Lower lobe of right lung (tissue), 2 donors: ENCODE measurements at regions not wholly inside any gene's neighbourhood (a gene's known extent, or its start where the extent isn't known, plus 50 kb on each side); places are given as distances from the start of the nearest gene placed in this dataset.

Experiments
- ATAC-seq, 2 donors: fragments of 200-7000 bp; cut with Tn5 transposase; one replicate each; pipeline ENCODE4 v1.9.1; 2020 to 2022; ENCODE audit warnings: mild to moderate bottlenecking in 2 of 2, moderate library complexity in 2 of 2
- DNase-seq: peaks from one replicate; pipeline ENCODE4 v3.0.0-alpha.2; 2020
- H3K27ac ChIP-seq: fragments of 200-600 bp; one replicate; pipeline ENCODE4 v1.8.0; 2022
- H3K27me3 ChIP-seq: fragments of 200-600 bp; one replicate; pipeline ENCODE4 v1.8.0; 2022; ENCODE audit warnings: low read depth
- H3K36me3 ChIP-seq: fragments of 200-600 bp; one replicate; pipeline ENCODE4 v1.8.0; 2022; ENCODE audit warnings: mild to moderate bottlenecking
- H3K4me1 ChIP-seq: fragments of 200-600 bp; one replicate; pipeline ENCODE4 v1.8.0; 2022
- H3K4me3 ChIP-seq: fragments of 200-600 bp; one replicate; pipeline ENCODE4 v1.8.0; 2022; ENCODE audit warnings: mild to moderate bottlenecking
- H3K9me3 ChIP-seq: fragments of 200-600 bp; one replicate; pipeline ENCODE4 v1.8.0; 2022
- CTCF ChIP-seq: fragments of 200-600 bp; IDR thresholded peaks from one replicate; pipeline ENCODE4 v1.8.0; 2022; ENCODE audit warnings: antibody characterized with exemption, mild to moderate bottlenecking
- intact Hi-C: fragments of 100-400 bp; cut with DNase I; formaldehyde crosslinking; loops from one replicate; pipeline ENCODE4 v1.11.0; 2022
- donor health status: DM: no; HTN: yes; CAD: no; lungs with severe emphysema.

GRCh38 chr7:46143421-46143820 is 222.3 kb upstream of the IGFBP3 start:
- intact Hi-C loops = no loop called here
- H3K9me3 ChIP-seq = no peaks in the 10 kb centered on the region
- TF ChIP-seq CTCF = no peak
- H3K4me3 ChIP-seq = no peak overlapping the region
- no peaks in the 10 kb centered on the region for H3K36me3 ChIP-seq
- ATAC-seq (no peak), DNase-seq (no peak)
- no peaks in the 10 kb centered on the region for H3K27me3 ChIP-seq
- H3K4me1 ChIP-seq = no peaks in the 10 kb centered on the region
- no peak overlapping the region for H3K27ac ChIP-seq

GRCh38 chr7:46139079-46139478 is 218.0 kb upstream of the IGFBP3 start:
- intact Hi-C loops = no loop called here
- ATAC-seq = no peak
- Histone ChIP-seq H3K27ac (no peak overlapping the region), H3K27me3 (no peaks in the 10 kb centered on the region), H3K4me3 (no peak overlapping the region), H3K36me3 (no peaks in the 10 kb centered on the region), H3K9me3 (no peaks in the 10 kb centered on the region), H3K4me1 (no peaks in the 10 kb centered on the region)
- no peak for DNase-seq
- TF ChIP-seq CTCF = no peak

- H3K27me3 ChIP-seq = no peaks in the 10 kb centered on the region
- no peak overlapping the region for H3K27ac ChIP-seq
- no peak for TF ChIP-seq CTCF
- DNase-seq (no peak), ATAC-seq (no peak)
- intact Hi-C loops = no loop called here
- H3K9me3 ChIP-seq = no peaks in the 10 kb centered on the region
- H3K4me3 ChIP-seq = no peak overlapping the region
- no peaks in the 10 kb centered on the region for H3K36me3 ChIP-seq
- no peaks in the 10 kb centered on the region for H3K4me1 ChIP-seq
Measured at GRCh38 chr7:46137725-46138124, 216.7 kb upstream of the IGFBP3 start.

- DNase-seq = no peak
- no peak for TF ChIP-seq CTCF
- no peak for ATAC-seq
- Histone ChIP-seq H3K36me3 (no peaks in the 10 kb centered on the region), H3K4me1 (no peaks in the 10 kb centered on the region), H3K9me3 (no peaks in the 10 kb centered on the region), H3K27me3 (no peaks in the 10 kb centered on the region), H3K27ac (no peak overlapping the region), H3K4me3 (no peak overlapping the region)
- intact Hi-C loops = no loop called here
Measured at GRCh38 chr7:46135557-46135956, 214.5 kb upstream of the IGFBP3 start.

- Histone ChIP-seq H3K4me1 (no peaks in the 10 kb centered on the region), H3K9me3 (no peaks in the 10 kb centered on the region), H3K36me3 (no peaks in the 10 kb centered on the region), H3K27ac (no peak overlapping the region), H3K4me3 (no peak overlapping the region), H3K27me3 (no peaks in the 10 kb centered on the region)
- intact Hi-C loops = no loop called here
- no peak for TF ChIP-seq CTCF
- ATAC-seq = no peak
- no peak for DNase-seq
Measured at GRCh38 chr7:46134795-46135194, 213.7 kb upstream of the IGFBP3 start.

GRCh38 chr7:46134385-46134784 is 213.3 kb upstream of the IGFBP3 start:
- no peaks in the 10 kb centered on the region for H3K4me1 ChIP-seq
- no peaks in the 10 kb centered on the region for H3K27me3 ChIP-seq
- H3K36me3 ChIP-seq = no peaks in the 10 kb centered on the region
- TF ChIP-seq CTCF = no peak
- DNase-seq (no peak), ATAC-seq (peak in 1 of 2 donors; percentile 23)
- intact Hi-C loops = no loop called here
- H3K9me3 ChIP-seq = no peaks in the 10 kb centered on the region
- no peak overlapping the region for H3K4me3 ChIP-seq
- no peak overlapping the region for H3K27ac ChIP-seq
